DMS 273 (cell line): ENCODE measurements at regions not wholly inside any gene's neighbourhood (a gene's known extent, or its start where the extent isn't known, plus 50 kb on each side); places are given as distances from the start of the nearest gene placed in this dataset.
"Not testable (repeated sequence)": the region's sequence is repeated elsewhere in the genome, so short reads cannot be mapped to it uniquely, and the experiment has no call there.

ENCODE experiments used
- DNase-seq: peaks from one replicate; lab custom pipeline; 2025; ENCODE audit not compliant: unreplicated experiment; lab: John Stamatoyannopoulos, UW

DNA sequence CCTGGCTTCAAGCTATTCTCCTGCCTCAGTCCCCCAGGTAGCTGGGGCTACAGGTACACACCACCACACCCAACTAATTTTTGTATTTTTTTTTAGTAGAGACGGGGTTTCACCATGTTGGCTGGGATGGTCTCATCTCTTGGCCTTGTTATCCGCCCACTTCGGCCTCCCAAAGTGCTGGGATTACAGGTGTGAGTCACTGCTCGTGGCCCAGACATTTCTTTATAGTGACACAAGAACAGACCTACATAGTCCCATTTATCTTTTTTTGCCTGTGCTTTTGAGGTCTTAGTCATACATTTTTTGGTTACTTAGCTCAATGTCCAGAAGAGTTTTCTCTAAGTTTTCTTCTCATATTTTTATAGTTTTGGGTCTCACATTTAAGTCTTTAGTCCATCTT is 247.4 kb downstream of the SYT10 start:
- no peak for DNase-seq

- no peak for DNase-seq
Measured at GRCh38 chr12:33187409-33187808, 252.2 kb downstream of the SYT10 start.

DNA sequence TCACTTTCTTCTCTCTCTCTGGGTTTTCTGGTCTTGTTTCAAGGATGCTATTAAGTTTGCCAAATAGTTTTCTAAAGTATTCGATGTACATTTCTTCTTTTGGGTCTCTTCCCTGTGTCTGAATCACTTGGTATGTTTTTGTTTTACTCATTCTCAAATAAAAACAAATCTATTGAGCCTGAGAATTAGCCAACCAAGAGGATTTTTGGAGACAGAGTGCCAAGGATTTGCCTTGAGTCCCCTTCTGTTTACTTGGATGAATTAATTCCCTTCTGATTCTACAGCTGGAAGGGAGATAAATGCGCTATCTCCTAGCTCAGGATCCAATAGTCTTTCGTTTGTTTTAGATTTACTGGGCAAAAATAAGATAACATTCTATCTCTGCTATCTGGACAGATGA is 255.5 kb downstream of the SYT10 start:
- no peak for DNase-seq

DNA sequence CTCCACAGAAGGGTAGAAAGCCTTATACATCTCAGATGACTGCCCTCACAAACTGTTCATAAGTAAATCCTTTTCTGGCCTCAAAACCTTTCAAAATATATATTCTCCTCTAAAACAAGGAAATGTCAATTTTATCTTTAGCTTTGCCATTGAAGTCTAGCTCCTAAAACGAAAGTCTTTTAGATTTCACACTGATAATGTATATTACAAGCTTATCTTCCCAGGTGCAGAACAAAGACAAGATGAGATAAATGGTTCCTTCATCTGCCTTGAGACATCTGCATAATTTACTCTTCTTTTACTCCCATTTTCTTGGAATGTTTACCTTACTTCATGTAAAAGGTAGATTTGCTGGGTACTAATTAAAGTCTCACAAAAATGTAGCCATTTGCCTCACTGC is 257.1 kb downstream of the SYT10 start:
- no peak for DNase-seq

- no peak for DNase-seq
Measured at GRCh38 chr12:33180918-33181317, 258.7 kb downstream of the SYT10 start.

GRCh38 chr12:33166260-33166659 is 269.7 kb upstream of the PKP2 start:
- DNase-seq, result not testable (repeated sequence)

DNA sequence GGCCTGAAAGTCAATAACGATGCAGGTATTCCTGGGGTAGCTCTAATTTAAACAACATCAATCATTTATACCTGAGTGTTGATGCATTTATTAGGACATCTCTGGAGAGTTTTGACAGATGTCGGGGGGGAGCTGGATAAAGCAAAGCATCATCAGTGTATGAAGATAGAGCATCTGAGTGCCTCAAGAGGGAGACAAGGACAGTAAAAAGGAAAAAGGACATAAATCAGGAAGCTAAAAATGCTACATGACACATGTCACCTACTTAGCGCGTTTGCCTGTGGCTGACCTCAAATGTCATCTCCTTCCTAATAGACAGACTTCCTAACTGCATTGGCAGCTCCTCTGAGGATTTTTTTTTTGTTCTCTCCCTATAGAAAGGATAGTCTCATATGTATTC is 259.5 kb upstream of the PKP2 start:
- DNase-seq, result no peak

DNA sequence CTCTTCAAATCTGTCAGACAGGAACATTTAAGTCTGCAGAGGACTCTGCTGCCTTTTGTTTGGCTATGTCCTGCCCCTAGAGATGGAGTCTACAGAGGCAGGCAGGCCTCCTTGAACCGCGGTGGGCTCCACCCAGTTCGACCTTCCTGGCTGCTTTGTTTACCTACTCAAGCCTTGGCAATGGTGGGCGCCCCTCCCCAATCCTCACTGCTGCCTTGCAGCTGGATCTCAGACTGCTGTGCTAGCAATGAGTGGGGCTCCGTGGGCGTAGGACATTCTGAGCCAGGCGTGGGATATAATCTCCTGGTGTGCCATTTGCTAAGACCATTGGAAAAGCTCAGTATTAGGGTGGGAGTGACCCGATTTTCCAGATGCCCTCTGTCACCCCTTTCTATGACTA is 250.7 kb upstream of the PKP2 start:
- DNase-seq, result not testable (repeated sequence)

GRCh38 chr12:33129500-33129899 is 232.9 kb upstream of the PKP2 start:
- DNase-seq, result no peak

GRCh38 chr12:33125755-33126154 is 229.2 kb upstream of the PKP2 start:
- DNase-seq, result no peak

DNA sequence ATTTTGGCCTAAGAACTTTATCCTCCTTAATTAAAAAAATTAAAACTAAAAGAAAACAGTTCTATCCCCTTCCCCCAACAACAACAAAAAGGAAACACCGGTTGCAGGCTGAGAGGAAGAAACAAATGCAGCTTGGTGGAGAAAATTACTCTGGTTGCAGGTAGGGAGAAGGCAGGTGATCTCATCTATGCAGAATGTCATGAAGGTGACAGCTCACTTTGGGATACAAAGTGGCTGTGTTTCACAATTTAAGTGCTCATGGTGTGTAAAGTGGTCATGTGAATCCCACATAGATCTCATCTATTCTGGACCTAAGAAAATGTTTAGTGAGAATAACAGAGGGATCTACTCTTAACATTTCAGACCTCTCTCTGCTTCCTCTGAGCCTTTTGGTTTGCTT is 219.7 kb upstream of the PKP2 start:
- no peak for DNase-seq

DNA sequence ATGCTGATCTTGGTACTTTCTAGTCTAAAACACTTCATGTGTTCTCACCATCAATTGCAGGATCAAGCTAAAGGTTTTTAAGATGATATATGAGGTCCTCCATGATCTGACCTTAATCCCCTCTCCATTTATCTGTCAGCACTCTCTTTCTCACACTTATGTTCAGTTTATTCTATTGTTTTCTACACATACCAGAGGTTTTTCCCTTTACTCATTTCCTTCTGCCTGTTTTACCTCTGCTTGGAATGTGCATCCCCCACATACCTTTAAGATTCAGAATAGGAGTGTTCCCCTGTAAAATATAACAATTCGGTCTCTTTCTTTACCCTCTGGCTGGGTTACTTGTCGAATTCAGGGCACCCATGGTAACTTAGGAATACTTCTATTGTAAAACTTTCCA is 219.1 kb upstream of the PKP2 start:
- no peak for DNase-seq

GRCh38 chr12:33111850-33112249 is 215.3 kb upstream of the PKP2 start:
- no peak for DNase-seq

DNA sequence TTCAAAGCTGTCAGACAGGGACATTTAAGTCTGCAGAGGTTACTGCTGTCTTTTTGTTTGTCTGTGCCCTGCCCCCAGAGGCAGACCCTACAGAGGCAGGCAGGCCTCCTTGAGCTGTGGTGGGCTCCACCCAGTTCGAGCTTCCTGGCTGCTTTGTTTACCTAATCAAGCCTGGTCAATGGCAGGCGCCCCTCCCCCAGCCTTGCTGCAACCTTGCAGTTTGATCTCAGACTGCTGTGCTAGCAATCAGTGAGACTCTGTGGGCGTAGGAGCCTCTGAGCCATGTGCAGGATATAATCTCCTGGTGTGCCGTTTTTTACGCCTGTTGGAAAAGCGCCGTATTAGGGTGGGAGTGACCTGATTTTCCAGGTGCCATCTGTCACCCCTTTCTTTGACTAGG is 211.2 kb upstream of the PKP2 start:
- DNase-seq, result not testable (repeated sequence)

DNA sequence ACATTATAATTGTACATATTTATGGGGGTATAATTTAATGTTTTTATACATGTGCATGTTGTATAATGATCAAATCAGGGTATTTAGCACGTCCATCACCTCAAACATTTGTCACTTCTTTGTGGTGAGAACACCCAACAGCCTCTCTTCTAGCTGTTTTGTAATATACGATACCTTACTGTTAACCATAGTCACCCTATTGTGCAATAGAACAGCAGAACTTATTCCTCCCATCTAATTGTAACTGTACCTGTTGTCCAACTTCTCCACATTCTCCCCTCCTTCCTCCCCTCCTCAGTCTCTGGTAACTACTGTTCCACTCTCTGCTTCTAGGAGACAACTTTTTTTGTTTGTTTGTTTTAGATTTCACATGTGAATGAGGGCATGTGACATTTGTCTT is 197.0 kb upstream of the PKP2 start:
- DNase-seq, result no peak

DNA sequence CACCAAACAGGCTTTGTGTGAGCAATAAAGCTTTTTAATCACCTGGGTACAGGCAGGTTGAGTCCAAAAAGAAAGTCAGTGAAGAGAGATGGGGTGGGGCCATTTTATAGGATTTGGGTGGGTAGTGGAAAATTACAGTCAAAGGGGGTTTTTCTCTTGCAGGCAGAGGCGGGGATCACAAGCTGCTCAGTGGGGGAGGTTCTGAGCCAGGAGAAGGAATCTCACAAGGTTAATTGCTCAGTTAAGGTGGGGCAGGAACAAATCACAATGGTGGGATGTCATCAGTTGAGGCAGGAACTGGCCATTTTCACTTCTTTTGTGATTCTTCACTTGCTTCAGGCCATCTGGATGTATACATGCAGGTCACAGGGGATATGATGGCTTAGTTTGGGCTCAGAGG is 191.3 kb upstream of the PKP2 start:
- not testable (repeated sequence) for DNase-seq

DNA sequence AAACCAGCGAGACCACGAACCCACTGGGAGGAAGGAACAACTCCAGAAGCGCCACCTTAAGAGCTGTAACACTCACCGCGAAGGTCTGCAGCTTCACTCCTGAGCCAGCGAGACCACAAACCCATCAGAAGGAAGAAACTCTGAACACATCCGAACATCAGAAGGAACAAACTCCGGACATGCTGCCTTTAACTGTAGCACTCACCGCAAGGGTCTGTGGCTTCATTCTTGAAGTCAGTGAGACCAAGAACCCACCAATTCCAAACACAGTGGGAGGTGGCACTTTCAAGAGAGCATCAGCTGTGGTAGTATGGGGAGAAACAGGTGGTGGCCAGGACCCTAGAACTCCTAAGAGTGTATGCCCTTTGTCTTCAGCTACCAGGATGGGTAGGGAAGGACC is 179.8 kb upstream of the PKP2 start:
- not testable (repeated sequence) for DNase-seq

DNA sequence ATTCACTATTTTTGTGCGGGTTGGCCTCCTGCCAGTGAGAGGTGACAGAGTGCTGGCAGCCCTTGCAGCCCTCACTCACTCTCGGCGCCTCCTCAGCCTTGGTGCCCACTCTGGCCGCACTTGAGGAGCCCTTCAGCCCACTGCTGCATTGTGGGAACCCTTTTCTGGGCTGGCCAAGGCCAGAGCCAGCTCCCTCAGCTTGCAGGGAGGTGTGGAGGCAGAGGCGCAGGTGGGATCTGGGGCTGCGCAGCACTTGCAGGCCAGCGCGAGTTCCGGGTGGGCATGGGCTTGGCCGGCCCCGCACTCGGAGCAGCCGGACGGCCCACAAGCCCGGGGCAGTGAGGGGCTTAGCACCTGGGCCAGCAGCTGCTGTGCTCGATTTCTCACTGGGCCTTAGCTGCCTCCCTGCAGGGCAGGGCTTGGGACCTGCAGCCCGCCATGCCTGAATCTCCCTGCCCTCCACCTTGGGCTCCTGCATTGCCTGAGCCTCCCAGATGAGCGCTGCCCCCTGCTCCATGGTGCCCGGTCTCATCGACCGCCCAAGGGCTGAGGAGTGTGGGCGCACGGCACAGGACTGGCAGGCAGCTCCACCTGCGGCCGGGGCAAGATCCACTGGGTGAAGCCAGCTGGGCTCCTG is 178.7 kb upstream of the PKP2 start:
- DNase-seq, result not testable (repeated sequence)

GRCh38 chr12:33061844-33062243 is 165.3 kb upstream of the PKP2 start:
- DNase-seq, result no peak

- DNase-seq, result no peak
Measured at GRCh38 chr12:33054371-33054770, 157.8 kb upstream of the PKP2 start.

DNA sequence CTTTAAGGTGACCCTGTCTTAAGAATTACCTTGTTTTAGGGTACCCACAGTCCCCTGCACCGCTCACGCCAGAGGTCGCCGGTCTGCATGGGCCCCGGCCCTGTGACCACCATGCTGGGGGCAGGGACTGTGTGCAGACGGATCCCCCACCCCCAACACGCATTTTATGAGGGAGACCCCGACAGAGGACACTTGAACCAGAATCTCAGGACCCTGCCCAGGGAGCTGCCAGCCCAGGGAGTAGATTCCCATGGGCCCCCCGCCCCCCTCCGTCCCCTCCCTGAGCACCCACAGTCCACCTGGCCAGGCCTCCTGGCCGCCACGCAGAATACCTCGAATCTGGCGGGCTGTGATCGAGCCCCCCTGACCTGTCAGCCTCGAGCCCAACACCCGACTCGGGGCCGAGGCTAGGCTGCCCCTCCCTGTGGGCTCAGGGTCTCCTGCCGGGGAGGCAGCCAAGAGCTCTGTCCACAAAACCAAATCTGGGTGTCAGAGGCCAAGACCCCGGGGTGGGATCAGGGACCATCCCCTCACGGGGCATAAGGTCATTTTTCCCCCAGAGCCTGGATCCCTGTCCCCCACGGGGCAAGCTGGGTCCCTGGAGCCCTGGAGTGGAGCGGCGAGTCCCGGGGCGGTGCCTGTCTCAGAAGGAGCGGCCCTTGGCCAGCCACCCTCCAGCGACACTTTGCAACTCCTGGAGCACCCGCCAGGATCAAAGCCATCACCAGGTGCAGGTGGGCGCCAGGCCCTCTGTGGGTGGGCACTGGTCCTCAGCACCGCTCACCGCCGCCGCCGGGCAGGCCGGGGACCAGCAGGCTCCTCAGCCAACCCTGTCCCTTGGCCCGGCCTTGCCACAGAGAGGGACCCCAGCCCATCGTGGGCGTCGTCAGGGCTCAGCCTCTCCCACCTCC is 155.8 kb upstream of the PKP2 start:
- DNase-seq, result no peak

GRCh38 chr12:33047666-33048065 is 151.1 kb upstream of the PKP2 start:
- DNase-seq, result no peak

GRCh38 chr12:33044447-33044846 is 147.9 kb upstream of the PKP2 start:
- DNase-seq, result no peak
